T-cell (primary cell): ENCODE measurements at regions not wholly inside any gene's neighbourhood (a gene's known extent, or its start where the extent isn't known, plus 50 kb on each side); places are given as distances from the start of the nearest gene placed in this dataset.

Experiments used
- ATAC-seq, 4 experiments: fragments of 200-7000 bp in 3 of 4; fragments of 150-1000 bp in 1 of 4; cut with Tn5 transposase; replicated peaks in 1 of 4; 1 replicate in 3 of 4; 2 replicates in 1 of 4; pipeline ENCODE4 v1.10.0; 2021; ENCODE audit warnings: moderate library complexity in 3 of 4, mild to moderate bottlenecking in 2 of 4, moderate number of reproducible peaks in 1 of 4
- CTCF ChIA-PET, 2 donors: fragments of 300-600 bp; sonication (Branson Sonifier 250); formaldehyde crosslinking; loops; one replicate each; lab custom pipeline; 2022; ENCODE audit warnings: antibody characterized with exemption in 2 of 2; lab: Charles Lee
- POLR2A ChIA-PET, 2 donors: fragments of 300-600 bp; sonication (Branson Sonifier 250); formaldehyde crosslinking; loops; one replicate each; lab custom pipeline; 2022; ENCODE audit warnings: antibody characterized with exemption in 2 of 2; lab: Charles Lee
- DNase-seq, 35 experiments: peaks; one replicate each; pipeline versions ENCODE4 v3.0.0 to v3.0.0-alpha.2; 2013 to 2023
- H3K27ac ChIP-seq: one replicate; pipeline ENCODE4 v1.5.1; 2013; ENCODE audit warnings: low read length
- H3K27me3 ChIP-seq, 2 experiments: replicated peaks in 1 of 2; 1 replicate in 1 of 2; 2 replicates in 1 of 2; pipeline versions ENCODE4 v1.6.1 to v1.7.0; 2013; ENCODE audit warnings: low read length in 1 of 2, mixed read lengths in 1 of 2; ENCODE audit not compliant: control insufficient read depth in 2 of 2, insufficient read depth in 2 of 2; ENCODE audit errors: extremely low read depth in 1 of 2
- H3K36me3 ChIP-seq, 2 donors: 1 replicate in 1 of 2; 2 replicates in 1 of 2; pipeline versions ENCODE4 v1.6.1 to v1.7.0; 2013; ENCODE audit warnings: low read length in 1 of 2; ENCODE audit not compliant: control insufficient read depth in 2 of 2, insufficient read depth in 1 of 2; ENCODE audit errors: extremely low read depth in 1 of 2
- H3K4me1 ChIP-seq, 2 experiments: 1 replicate in 1 of 2; 2 replicates in 1 of 2; pipeline versions ENCODE4 v1.6.1 to v1.7.0; 2013; ENCODE audit warnings: low read length in 2 of 2, mixed read lengths in 1 of 2; ENCODE audit not compliant: insufficient read depth in 2 of 2, control insufficient read depth in 1 of 2; ENCODE audit errors: extremely low read depth in 1 of 2
- H3K4me3 ChIP-seq, 2 donors: 1 replicate in 1 of 2; 2 replicates in 1 of 2; pipeline versions ENCODE4 v1.5.1 to v1.7.0; 2013; ENCODE audit warnings: mild to moderate bottlenecking in 2 of 2, low read length in 1 of 2, moderate library complexity in 1 of 2; ENCODE audit not compliant: control insufficient read depth in 1 of 2; ENCODE audit errors: extremely low read depth in 1 of 2
- H3K9me3 ChIP-seq: 2 replicates; pipeline ENCODE4 v1.7.0; 2013
- H3K27ac Mint-ChIP-seq, 2 donors: one replicate each; pipeline ENCODE4 v1.8.0; 2020 to 2021; ENCODE audit warnings: mild to moderate bottlenecking in 2 of 2, mixed read lengths in 2 of 2
- H3K27me3 Mint-ChIP-seq, 2 donors: one replicate each; pipeline ENCODE4 v1.8.0; 2021 to 2022; ENCODE audit warnings: mixed read lengths in 2 of 2
- H3K36me3 Mint-ChIP-seq: one replicate; pipeline ENCODE4 v1.8.0; 2021; ENCODE audit warnings: mixed read lengths
- H3K4me1 Mint-ChIP-seq, 3 donors: one replicate each; pipeline ENCODE4 v1.8.0; 2020 to 2022; ENCODE audit warnings: mixed read lengths in 3 of 3, mild to moderate bottlenecking in 1 of 3
- H3K4me3 Mint-ChIP-seq, 3 donors: one replicate each; pipeline ENCODE4 v1.8.0; 2020 to 2022; ENCODE audit warnings: mild to moderate bottlenecking in 3 of 3, mixed read lengths in 3 of 3, moderate library complexity in 3 of 3
- H3K9me3 Mint-ChIP-seq, 3 donors: one replicate each; pipeline ENCODE4 v1.8.0; 2020 to 2022; ENCODE audit warnings: mixed read lengths in 3 of 3
- WGBS: methylation state at CpG from one replicate; pipeline ENCODE4 v1.1.5; 2013; ENCODE audit warnings: missing lambda C conversion rate; ENCODE audit not compliant: insufficient coverage; 5-methylcytosine and 5-hydroxymethylcytosine counted together

DNA sequence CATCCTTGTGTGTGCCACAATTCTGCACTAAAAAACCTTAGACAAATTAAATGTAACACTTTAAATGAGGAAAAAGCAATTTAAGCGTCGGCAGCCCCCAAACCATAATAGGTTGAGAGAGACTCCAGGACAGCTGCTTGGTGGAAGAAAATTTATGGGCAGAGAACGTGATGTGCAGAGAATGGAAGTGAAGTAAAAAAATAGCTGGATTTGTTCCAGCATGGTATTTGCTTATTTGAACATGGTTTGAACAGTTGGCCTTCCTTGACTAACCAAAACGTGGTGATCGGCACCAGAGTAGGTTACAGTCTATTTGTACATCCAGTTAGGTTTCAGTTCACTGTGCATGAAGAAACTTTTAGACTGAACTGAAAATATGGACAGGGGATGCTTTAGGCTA lies 343.0 kb upstream of the CPEB2 start:
- Mint-ChIP-seq H3K27ac (no peak overlapping the region), H3K36me3 (no peaks in the 10 kb centered on the region), H3K4me3 (no peak overlapping the region), H3K9me3 (peaks cover 6 to 12% (median 7%) of the 10 kb centered on the region in 3 donors), H3K4me1 (no peaks in the 10 kb centered on the region), H3K27me3 (no peaks in the 10 kb centered on the region)
- DNase-seq, result no peak
- ATAC-seq, result no peak
- no peaks in the 10 kb centered on the region for H3K36me3 ChIP-seq
- ChIA-PET CTCF (no interaction called here), POLR2A (no interaction called here)
- no peaks in the 10 kb centered on the region for H3K4me1 ChIP-seq
- H3K9me3 ChIP-seq, result no peaks in the 10 kb centered on the region
- 11% methylated on average over 1 of the region's 5 CpGs for WGBS
- H3K27ac ChIP-seq, result no peak overlapping the region
- H3K4me3 ChIP-seq, result no peak overlapping the region
- H3K27me3 ChIP-seq, result no peaks in the 10 kb centered on the region

DNA sequence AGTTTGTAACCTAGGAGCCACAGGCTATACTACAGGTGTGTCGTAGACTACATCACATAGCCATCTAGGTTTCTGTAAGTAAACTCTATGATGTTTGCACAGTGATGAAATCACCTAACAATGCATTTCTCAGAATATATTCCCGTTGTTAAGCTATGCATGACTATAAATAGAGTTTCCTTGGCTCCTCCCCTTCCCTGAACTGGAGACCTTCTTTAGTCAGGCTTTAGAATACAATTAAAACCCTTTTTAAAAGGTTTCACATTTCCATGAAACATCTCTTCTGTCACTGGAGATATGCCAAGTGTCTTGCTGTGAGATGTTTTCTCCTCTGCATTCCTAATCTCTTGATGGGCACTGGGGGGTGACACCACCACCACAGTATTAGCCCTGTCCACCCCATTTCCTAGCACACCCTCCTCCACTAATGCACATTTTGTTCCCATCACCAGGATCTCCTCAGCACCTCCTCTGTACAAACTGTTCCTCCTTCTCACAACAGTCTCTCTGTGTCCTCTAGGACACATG lies 334.6 kb upstream of the CPEB2 start:
- Mint-ChIP-seq H3K9me3 (peaks cover 0 to 8% (median 6%) of the 10 kb centered on the region in 3 donors), H3K36me3 (no peaks in the 10 kb centered on the region), H3K4me1 (no peaks in the 10 kb centered on the region), H3K27ac (no peak overlapping the region), H3K4me3 (no peak overlapping the region), H3K27me3 (peaks cover 0 to 10% of the 10 kb centered on the region in 2 donors)
- ATAC-seq, result no peak
- Histone ChIP-seq H3K27me3 (peaks cover 0 to 5% of the 10 kb centered on the region in 2 experiments), H3K4me1 (no peaks in the 10 kb centered on the region), H3K9me3 (no peaks in the 10 kb centered on the region), H3K36me3 (no peaks in the 10 kb centered on the region), H3K27ac (no peak overlapping the region), H3K4me3 (no peak overlapping the region)
- ChIA-PET POLR2A (no interaction called here), CTCF (no interaction called here)
- WGBS, result no CpG with 5 or more reads among the region's 2 CpGs
- DNase-seq, result no peak

DNA sequence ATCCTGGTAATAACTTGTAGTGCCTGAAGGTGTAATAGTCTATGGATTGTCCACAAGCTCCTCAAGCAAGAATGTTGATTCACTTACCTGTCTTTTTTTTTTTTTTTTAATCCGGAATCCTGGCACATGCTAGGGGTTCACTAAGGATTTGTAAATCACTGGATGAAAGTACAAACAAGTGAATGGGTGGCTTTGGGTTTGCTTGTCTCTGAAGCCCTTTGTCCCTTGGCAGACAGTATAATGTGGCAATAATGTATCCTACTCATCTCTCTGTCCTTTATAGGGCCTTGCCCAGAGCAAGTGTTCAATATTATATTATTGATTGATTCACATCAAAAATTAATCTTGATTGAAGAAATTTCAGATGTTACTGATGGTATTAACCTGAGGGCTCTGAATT lies 334.0 kb upstream of the CPEB2 start:
- Histone ChIP-seq H3K4me1 (no peaks in the 10 kb centered on the region), H3K27me3 (peaks cover 0 to 5% of the 10 kb centered on the region in 2 experiments), H3K27ac (no peak overlapping the region), H3K36me3 (no peaks in the 10 kb centered on the region), H3K4me3 (no peak overlapping the region), H3K9me3 (no peaks in the 10 kb centered on the region)
- ChIA-PET CTCF (no interaction called here), POLR2A (no interaction called here)
- Mint-ChIP-seq H3K9me3 (peaks cover 0 to 8% (median 6%) of the 10 kb centered on the region in 3 donors), H3K36me3 (no peaks in the 10 kb centered on the region), H3K4me1 (no peaks in the 10 kb centered on the region), H3K27ac (no peak overlapping the region), H3K27me3 (peaks cover 0 to 10% of the 10 kb centered on the region in 2 donors), H3K4me3 (no peak overlapping the region)
- ATAC-seq (no peak), DNase-seq (no peak)
- no CpG with 5 or more reads among the region's 1 CpG for WGBS

DNA sequence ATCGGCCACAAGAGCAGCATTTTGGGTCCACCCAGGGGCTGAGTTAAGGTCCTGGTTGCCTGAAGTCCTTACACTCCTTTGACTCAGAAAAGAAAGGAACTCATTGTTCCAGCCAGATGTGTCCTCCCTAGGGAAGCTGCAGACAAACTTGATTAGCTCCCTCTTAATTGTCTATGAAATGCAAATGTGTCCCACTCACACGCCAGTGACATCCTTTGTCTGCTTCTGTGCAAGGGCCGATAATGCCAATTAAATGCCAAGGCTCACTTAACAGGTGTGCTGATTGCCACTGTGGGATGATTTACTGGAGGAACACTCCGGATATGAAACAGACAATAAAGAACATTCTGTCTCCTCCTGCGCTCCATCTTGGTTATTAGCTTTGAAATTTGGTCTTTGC lies 332.9 kb upstream of the CPEB2 start:
- Histone ChIP-seq H3K4me3 (no peak overlapping the region), H3K27ac (no peak overlapping the region), H3K4me1 (no peaks in the 10 kb centered on the region), H3K9me3 (no peaks in the 10 kb centered on the region), H3K27me3 (peaks cover 0 to 5% of the 10 kb centered on the region in 2 experiments), H3K36me3 (no peaks in the 10 kb centered on the region)
- DNase-seq, result no peak
- H3K27me3 Mint-ChIP-seq, result peaks cover 0 to 10% of the 10 kb centered on the region in 2 donors
- H3K4me3 Mint-ChIP-seq, result no peak overlapping the region
- WGBS, result 90% methylated on average over 4 of the region's 5 CpGs
- ATAC-seq, result no peak
- H3K9me3 Mint-ChIP-seq, result peaks cover 0 to 8% (median 6%) of the 10 kb centered on the region in 3 donors
- no peaks in the 10 kb centered on the region for H3K36me3 Mint-ChIP-seq
- POLR2A ChIA-PET, result no interaction called here
- H3K27ac Mint-ChIP-seq, result no peak overlapping the region
- CTCF ChIA-PET, result no interaction called here
- H3K4me1 Mint-ChIP-seq, result no peaks in the 10 kb centered on the region

DNA sequence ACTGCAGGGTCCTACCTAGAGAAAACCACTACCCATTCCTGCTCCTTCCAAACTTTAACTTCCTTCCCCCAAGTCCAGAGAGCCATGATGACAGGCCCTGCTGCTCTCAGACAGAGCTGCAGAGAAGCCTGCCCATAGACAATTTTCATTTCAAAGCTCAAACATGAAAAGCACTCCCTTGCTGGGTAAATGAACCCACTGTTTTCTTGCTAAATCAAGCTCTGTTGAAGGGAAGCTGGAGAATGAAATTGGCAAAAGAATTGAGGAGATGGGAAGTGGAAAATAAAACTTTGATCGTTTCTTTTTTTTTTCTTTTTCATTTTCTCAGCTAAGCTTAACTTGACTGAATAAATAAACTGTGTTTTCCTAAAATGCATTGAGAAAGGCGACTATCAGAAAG lies 331.1 kb upstream of the CPEB2 start:
- Histone ChIP-seq H3K4me3 (no peak overlapping the region), H3K27me3 (peaks cover 0 to 5% of the 10 kb centered on the region in 2 experiments), H3K9me3 (no peaks in the 10 kb centered on the region), H3K36me3 (no peaks in the 10 kb centered on the region), H3K4me1 (no peaks in the 10 kb centered on the region), H3K27ac (no peak overlapping the region)
- ATAC-seq (no peak), DNase-seq (no peak)
- ChIA-PET POLR2A (no interaction called here), CTCF (no interaction called here)
- H3K4me1 Mint-ChIP-seq, result no peaks in the 10 kb centered on the region
- no peak overlapping the region for H3K4me3 Mint-ChIP-seq
- H3K36me3 Mint-ChIP-seq, result no peaks in the 10 kb centered on the region
- no CpG with 5 or more reads among the region's 2 CpGs for WGBS
- H3K9me3 Mint-ChIP-seq, result peaks cover 0 to 8% (median 5%) of the 10 kb centered on the region in 3 donors
- peaks cover 0 to 10% of the 10 kb centered on the region in 2 donors for H3K27me3 Mint-ChIP-seq
- no peak overlapping the region for H3K27ac Mint-ChIP-seq

DNA sequence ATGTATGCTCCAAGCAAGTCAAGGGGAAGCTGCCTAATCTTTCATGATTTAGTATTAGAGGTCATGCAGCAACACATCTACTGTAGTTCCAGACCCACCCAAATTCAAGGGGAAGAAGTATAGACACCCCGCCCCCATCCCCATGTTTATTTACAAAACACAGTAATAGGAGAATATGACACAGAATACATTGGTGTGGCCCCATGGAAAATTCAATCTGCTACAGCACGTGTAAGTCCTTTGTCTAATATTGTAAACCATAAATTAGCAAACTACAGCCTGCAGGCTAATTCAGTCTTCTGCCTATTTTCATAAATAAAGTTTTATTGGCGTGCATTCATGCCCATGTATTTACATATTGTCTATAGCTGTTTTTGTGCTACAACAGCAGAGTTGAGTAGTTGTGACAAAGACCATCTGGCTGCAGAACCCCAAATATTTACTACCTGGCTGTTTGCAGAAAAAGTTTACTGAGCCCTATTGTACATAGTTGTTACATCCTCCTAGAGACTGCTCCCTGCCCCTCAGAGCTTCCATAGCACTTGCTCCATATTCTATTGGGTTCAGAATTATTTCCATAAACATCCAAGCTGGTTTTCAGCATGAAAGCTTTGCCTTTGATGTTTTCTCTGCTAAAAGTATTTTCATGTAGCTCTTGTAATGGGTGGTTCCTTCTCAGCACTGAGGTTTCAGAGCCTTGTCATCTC lies 326.8 kb upstream of the CPEB2 start:
- no peak overlapping the region for H3K27ac Mint-ChIP-seq
- no peaks in the 10 kb centered on the region for H3K4me1 Mint-ChIP-seq
- peaks cover 0 to 4% of the 10 kb centered on the region in 2 donors for H3K27me3 Mint-ChIP-seq
- no peak overlapping the region for H3K4me3 Mint-ChIP-seq
- no peaks in the 10 kb centered on the region for H3K36me3 Mint-ChIP-seq
- CTCF ChIA-PET, result no interaction called here
- H3K9me3 Mint-ChIP-seq, result no peaks in the 10 kb centered on the region
- WGBS, result no CpG with 5 or more reads among the region's 3 CpGs
- Histone ChIP-seq H3K36me3 (no peaks in the 10 kb centered on the region), H3K9me3 (no peaks in the 10 kb centered on the region), H3K27ac (no peak overlapping the region), H3K4me3 (no peak overlapping the region), H3K27me3 (no peaks in the 10 kb centered on the region), H3K4me1 (no peaks in the 10 kb centered on the region)
- ATAC-seq, result no peak
- no peak for DNase-seq
- POLR2A ChIA-PET, result no interaction called here
